Embryonic facial prominence (tissue), 1 donor: ENCODE measurements at regions not wholly inside any gene's neighbourhood (a gene's known extent, or its start where the extent isn't known, plus 50 kb on each side); places are given as distances from the start of the nearest gene placed in this dataset.
"Not testable (repeated sequence)": the region's sequence is repeated elsewhere in the genome, so short reads cannot be mapped to it uniquely, and the experiment has no call there.

Source experiments
- DNase-seq: peaks from one replicate; pipeline ENCODE4 v3.0.0-alpha.2; 2016; ENCODE audit errors: extremely low spot score

DNA sequence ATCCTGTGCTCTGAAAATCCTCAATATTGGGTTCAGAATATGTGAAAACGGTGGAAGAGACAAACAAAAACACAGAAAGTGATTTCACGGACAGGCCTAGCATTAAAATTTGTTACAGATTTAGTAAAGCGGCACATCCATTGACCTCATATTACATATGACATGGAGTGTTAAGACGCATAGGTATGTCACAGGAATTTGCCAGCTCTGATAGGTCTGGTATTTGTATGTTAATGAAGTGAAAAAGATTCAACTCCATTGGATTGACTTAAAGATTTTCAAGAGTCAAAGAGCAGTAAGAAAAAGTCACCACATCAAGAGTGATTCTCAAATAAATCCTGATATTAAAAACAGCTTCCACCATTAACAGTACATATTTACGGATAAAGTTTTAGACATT, 396.5 kb upstream of the SEMA6A start:
- DNase-seq: no peak

GRCh38 chr5:116970318-116970717, 395.7 kb upstream of the SEMA6A start:
- DNase-seq: no peak

GRCh38 chr5:116964438-116964837, 389.8 kb upstream of the SEMA6A start:
- DNase-seq: no peak

DNA sequence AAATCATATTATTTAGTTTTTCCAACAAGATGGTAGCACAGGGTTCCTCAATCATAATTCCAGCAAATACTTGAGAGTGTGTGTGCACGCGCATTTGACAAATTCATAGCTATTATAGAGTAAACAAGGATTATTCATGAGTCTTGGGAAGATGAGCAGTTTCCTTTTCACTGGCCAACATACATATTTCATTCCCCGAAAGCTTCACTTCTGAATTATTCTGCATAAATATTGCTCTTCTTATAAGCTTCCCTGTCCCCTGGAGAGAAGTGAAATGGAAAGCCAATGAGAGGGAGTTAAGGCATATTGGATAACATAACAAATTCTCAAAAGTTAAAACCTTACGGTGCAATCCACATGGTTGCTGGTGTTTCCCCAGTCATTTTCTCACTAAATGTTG, 386.4 kb upstream of the SEMA6A start:
- no peak for DNase-seq

DNA sequence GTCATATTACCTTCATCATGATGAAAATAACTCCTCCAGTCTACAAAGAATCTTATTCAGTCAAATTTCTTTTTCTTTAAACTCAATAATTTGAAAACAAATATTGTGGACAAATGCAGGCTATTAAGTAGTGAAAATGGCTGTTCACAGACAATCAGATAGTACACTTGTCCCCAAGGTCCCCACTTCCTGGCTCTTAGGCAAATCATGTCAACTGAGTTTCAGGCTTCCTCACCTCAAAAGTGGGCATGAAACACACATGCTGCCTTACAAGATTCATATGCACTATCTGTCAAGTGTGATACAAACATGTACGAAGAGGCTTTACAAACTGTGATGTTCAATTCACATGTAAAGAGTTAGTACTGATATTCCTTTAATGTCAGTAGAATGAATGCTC, 385.2 kb upstream of the SEMA6A start:
- no peak for DNase-seq

DNA sequence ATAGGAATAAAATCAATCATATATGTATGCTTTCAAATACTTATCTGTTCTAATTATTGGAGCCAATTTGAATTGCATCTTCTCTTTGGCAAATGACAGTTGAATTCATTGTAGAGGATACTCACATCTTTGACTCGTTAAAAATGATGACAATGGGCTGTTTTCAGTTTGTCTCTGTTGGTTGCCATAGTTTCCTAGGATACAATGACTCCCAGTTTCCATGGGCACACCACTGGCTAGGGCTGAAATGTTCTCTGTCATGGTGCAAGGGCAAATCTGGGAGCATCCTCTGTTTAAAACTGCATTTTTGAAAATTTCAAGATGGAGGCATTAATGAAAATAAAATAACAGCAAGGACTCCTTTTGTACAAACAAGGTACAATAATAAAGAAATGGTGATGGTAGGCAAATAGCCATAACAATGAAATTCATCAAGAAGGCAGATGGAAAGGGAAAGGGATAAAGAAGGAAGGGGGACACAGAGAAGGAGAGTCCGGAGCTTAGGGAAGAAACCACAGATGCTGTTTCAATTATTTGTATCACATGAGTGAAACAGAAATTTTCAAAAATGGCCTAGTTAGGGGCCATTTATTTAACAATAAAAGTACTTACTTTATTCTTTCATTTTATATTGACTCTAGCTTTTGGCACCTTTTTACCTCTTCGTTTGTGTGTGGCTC, 378.8 kb upstream of the SEMA6A start:
- DNase-seq: no peak

GRCh38 chr5:116951219-116951618, 376.6 kb upstream of the SEMA6A start:
- no peak for DNase-seq

DNA sequence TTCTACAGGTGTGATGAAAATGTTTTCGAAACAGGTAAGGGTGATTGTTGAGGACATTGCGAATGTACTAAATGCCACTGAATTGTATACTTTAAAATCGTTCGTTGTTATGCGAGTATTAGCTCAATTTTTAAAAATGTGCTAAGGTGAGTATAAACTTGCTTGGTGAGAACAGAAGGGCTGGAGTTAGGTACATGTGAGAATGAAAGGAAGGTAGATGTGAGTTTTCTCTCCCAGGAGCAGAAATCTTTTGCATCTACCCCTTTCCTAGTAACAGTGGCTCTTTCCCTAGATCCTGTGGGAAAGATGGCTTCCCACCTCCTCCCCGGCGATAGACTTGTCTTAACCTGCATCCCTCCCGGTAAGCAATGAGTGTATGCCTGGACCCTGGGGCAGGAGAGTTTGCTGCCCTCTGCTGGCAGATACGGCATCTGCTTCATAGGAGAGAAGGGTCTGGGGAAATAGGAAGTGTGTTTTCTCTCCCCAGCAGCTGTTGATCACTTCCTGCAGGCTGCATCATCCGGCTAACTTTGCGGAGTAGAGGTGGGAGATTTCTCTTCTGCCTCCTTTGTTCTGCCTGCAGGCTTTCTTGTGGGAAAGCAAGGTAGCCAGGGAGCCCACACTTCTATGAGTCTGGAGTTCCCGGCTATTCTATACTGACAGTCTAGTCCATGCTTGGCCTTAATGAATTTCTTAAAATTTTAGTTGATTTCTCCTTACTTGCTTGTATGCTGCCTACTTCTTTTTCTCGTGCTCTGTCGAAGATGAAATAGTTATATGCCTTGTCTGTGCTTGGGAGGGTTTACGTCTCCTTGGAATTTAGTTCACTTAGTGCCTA, 373.3 kb upstream of the SEMA6A start:
- DNase-seq: no peak

GRCh38 chr5:116945613-116946382, 371.2 kb upstream of the SEMA6A start:
- not testable (repeated sequence) for DNase-seq

DNA sequence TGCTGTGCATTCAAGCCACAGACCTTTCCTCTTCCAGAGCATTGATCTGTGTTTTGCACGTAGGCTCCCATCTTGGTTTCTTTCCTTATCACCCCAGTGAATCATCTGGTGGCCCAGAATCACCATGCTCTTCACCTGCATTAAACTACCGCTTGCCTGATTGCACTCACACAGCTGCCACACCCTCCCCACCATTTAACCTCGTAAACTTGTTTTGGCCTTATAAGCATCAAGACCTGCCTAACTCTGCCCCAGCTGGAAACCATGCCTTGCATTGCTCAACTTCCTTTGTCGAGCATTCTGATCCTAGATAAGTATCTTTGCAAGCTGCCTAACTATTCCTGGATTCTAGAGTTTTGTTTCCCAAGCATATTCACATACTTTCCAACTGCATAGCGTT, 369.6 kb upstream of the SEMA6A start:
- no peak for DNase-seq

DNA sequence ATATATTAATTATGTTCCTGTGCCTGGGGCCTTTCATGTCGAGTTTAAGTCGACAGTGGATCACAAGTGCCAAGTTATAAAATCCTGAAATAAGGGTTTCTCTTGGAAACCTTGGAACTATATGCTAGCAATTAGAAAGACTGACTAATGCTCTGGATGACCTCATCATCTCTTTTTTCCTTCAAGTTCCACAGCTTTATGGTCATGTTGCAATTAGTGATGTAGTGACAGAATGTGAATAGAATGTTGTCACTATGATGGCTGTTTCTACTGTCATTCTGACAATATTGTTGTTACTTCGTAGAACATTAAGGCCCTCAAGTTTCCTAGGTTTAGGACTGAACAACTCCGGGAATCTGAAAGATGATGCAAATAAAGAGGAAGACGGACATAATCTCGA, 368.0 kb upstream of the SEMA6A start:
- no peak for DNase-seq

DNA sequence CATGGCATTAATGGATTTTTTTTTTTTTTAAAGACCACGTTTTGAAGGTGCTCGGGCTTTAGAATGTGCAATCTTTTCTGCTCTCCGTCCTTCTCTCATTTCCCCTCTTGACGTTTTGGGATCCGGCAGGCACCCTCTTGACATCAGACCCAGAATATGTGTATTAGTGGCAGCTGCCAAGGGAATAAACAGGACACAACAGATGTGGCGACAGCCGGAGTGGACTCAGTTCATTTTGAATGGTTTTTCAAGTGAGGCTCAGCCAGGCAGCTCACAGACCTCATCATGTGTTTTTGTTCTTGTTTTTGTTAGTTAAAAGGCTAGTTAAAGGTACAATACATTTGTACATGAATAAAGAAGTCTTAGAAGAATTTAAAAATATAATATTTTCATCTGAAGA, 365.0 kb upstream of the SEMA6A start:
- DNase-seq: no peak

GRCh38 chr5:116938488-116938887, 363.9 kb upstream of the SEMA6A start:
- no peak for DNase-seq

GRCh38 chr5:116935561-116936162, 361.0 kb upstream of the SEMA6A start:
- no peak for DNase-seq

GRCh38 chr5:116930616-116931015, 356.0 kb upstream of the SEMA6A start:
- no peak for DNase-seq

- DNase-seq: no peak
These were observed 348.7 kb upstream of the SEMA6A start for GRCh38 chr5:116923344-116923743.

- no peak for DNase-seq
These were observed 347.9 kb upstream of the SEMA6A start for GRCh38 chr5:116922532-116922931.

GRCh38 chr5:116914869-116915504, 340.4 kb upstream of the SEMA6A start:
- DNase-seq: no peak

DNA sequence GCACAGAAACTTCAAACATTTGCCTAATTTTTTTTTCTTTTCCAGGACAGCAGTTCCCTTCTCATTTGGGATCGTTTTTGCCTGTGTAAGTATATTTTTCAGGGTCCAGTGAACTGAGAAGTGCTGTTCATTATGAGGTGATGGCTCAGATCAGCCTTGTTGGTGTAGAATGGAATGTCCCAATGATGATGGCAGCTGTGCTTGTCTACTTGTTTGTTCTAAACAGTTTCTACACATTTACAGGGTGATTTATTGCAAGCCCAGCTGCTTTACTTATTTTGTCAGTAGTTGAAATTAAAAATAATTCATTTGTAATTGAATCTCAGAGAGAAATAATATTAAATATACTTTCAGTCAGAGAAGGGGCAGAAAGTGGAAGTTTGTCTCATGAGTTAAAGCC, 337.6 kb upstream of the SEMA6A start:
- no peak for DNase-seq

- DNase-seq: no peak
These were observed 336.5 kb upstream of the SEMA6A start for GRCh38 chr5:116911074-116911473.

DNA sequence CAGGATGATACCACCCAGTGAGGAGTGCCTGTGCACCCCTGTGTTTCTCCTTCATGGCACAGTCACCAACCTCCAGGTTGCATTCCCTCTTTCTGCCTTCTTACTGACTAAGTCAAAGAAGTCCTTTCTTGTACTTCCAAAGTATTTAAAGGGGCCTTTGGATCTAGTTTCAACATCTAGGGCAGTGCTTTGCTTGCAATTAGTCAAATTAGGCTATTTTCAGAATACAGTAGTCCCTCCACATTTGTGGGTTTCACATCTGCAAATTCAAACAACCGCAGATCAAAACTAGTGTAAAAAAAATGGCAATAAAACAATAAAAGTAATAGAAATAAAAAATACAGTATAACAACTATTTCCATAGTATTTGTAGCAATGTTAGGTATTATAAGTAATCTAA, 333.9 kb upstream of the SEMA6A start:
- DNase-seq: no peak

DNA sequence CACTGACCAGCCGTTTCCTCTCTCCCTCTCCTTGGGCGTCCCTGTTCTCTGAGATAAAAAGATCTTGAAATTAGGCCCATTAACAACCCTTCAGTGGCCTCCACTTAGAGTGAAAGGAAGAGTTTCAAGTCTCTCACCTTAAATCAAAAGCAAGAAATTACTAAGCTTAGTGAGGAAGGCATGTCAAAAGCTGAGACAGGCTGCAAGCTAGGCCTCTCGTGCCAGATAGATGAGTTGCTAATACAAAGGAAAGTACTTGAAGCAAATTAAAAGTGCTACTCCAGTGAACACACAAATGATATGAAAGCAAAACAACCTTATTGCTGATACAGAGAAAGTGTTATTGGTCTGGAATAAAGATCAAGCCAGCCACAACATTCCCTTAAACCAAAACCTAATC, 331.3 kb upstream of the SEMA6A start:
- DNase-seq: no peak
